Lung (tissue), 11 donors: ENCODE measurements at regions not wholly inside any gene's neighbourhood (a gene's known extent, or its start where the extent isn't known, plus 50 kb on each side); places are given as distances from the start of the nearest gene placed in this dataset.

Source experiments
- ATAC-seq: fragments of 200-7000 bp; cut with Tn5 transposase; one replicate; pipeline ENCODE4 v1.9.1; 2020; ENCODE audit warnings: moderate number of reproducible peaks; ENCODE audit not compliant: insufficient read depth, low FRiP score
- DNase-seq, 3 donors: peaks; one replicate each; pipeline ENCODE4 v3.0.0-alpha.2; 2013 to 2017
- H3K27ac ChIP-seq, 2 donors: one replicate each; pipeline ENCODE4 v1.5.1; 2013; ENCODE audit warnings: mild to moderate bottlenecking in 2 of 2, moderate library complexity in 2 of 2, control low read depth in 1 of 2, inconsistent platforms in 1 of 2, low read depth in 1 of 2, low read length in 1 of 2
- H3K27me3 ChIP-seq, 3 donors: one replicate each; pipeline ENCODE4 v1.5.1; 2013; ENCODE audit warnings: low read length in 2 of 3; ENCODE audit not compliant: control insufficient read depth in 3 of 3, insufficient read depth in 3 of 3
- H3K36me3 ChIP-seq, 4 donors: one replicate each; pipeline ENCODE4 v1.5.1; 2013; ENCODE audit warnings: low read length in 4 of 4, mild to moderate bottlenecking in 1 of 4, moderate library complexity in 1 of 4; ENCODE audit not compliant: control insufficient read depth in 4 of 4, insufficient read depth in 4 of 4
- H3K4me1 ChIP-seq, 5 donors: one replicate each; pipeline ENCODE4 v1.5.1; 2013; ENCODE audit warnings: low read length in 5 of 5, mild to moderate bottlenecking in 2 of 5, moderate library complexity in 1 of 5; ENCODE audit not compliant: control insufficient read depth in 5 of 5, insufficient read depth in 5 of 5
- H3K4me3 ChIP-seq: one replicate; pipeline ENCODE4 v1.5.1; 2013; ENCODE audit warnings: mild to moderate bottlenecking, control low read depth, moderate library complexity
- H3K9ac ChIP-seq, 2 donors: one replicate each; pipeline ENCODE4 v1.5.1; 2013; ENCODE audit warnings: low read length in 2 of 2, control low read depth in 1 of 2; ENCODE audit not compliant: insufficient read depth in 1 of 2
- H3K9me3 ChIP-seq, 4 donors: one replicate each; pipeline ENCODE4 v1.5.1; 2013; ENCODE audit warnings: low read length in 3 of 4, mild to moderate bottlenecking in 1 of 4, moderate library complexity in 1 of 4; ENCODE audit not compliant: control insufficient read depth in 4 of 4, insufficient read depth in 3 of 4
- WGBS, 2 donors: extraction: QIAGEN DNeasy Blood & Tissue Kit; methylation state at CpG; one replicate each; pipeline ENCODE4 v1.1.7; 2013; 5-methylcytosine and 5-hydroxymethylcytosine counted together
- TF ChIP-seq, protein P1 (sequence below): IDR thresholded peaks from 2 replicates; pipeline ENCODE4 v1.5.1; 2012; ENCODE audit warnings: mild to moderate bottlenecking; ENCODE audit errors: control extremely low read depth, extremely low read depth
- donor health status: control.
- donor health status: control.
- donor health status: Bipolar disorder and iron deficiency.
- donor health status: healthy.
- donor health status: DM: yes; HTN: yes; CAD: no.

DNA sequence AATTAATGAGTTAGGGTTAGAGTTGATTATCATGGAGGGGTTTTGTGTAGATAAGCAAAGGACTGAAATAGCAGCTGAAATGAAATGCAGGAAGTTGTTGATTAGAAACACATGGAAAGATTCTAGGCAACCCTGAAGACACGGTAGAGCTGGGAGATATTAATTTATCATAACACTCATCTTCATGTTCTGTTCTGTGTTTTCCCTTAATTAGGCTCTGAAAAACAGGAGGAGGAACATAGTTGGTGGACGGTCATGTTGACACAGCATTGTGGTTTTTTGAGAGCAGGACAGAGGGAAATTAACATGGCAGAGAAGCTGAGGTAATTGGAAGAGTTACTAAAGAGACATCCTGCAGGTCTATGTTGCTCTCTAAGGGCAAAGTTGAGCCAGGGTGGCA, 138.8 kb upstream of the UBASH3B start:
- 31 to 48% methylated on average over 2 of the region's 2 CpGs for WGBS, 2 donors
- H3K4me1 ChIP-seq: peaks cover 0 to 1% (median 0%) of the 10 kb centered on the region in 5 donors
- no peaks in the 10 kb centered on the region for H3K36me3 ChIP-seq
- no peaks in the 10 kb centered on the region for H3K9me3 ChIP-seq
- H3K27ac ChIP-seq: no peak overlapping the region
- TF ChIP-seq, protein P1, sequence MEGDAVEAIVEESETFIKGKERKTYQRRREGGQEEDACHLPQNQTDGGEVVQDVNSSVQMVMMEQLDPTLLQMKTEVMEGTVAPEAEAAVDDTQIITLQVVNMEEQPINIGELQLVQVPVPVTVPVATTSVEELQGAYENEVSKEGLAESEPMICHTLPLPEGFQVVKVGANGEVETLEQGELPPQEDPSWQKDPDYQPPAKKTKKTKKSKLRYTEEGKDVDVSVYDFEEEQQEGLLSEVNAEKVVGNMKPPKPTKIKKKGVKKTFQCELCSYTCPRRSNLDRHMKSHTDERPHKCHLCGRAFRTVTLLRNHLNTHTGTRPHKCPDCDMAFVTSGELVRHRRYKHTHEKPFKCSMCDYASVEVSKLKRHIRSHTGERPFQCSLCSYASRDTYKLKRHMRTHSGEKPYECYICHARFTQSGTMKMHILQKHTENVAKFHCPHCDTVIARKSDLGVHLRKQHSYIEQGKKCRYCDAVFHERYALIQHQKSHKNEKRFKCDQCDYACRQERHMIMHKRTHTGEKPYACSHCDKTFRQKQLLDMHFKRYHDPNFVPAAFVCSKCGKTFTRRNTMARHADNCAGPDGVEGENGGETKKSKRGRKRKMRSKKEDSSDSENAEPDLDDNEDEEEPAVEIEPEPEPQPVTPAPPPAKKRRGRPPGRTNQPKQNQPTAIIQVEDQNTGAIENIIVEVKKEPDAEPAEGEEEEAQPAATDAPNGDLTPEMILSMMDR: no peak
- ATAC-seq (no peak), DNase-seq (no peak)
- no peak overlapping the region for H3K9ac ChIP-seq
- no peak overlapping the region for H3K4me3 ChIP-seq
- H3K27me3 ChIP-seq: no peaks in the 10 kb centered on the region

- TF ChIP-seq, protein P1: no peak
- Histone ChIP-seq H3K27me3 (no peaks in the 10 kb centered on the region), H3K27ac (no peak overlapping the region), H3K4me3 (no peak overlapping the region), H3K4me1 (peaks cover 0 to 1% (median 0%) of the 10 kb centered on the region in 5 donors), H3K9ac (no peak overlapping the region), H3K36me3 (no peaks in the 10 kb centered on the region), H3K9me3 (no peaks in the 10 kb centered on the region)
- DNase-seq (no peak), ATAC-seq (no peak)
- WGBS, 2 donors: 28 to 51% methylated on average over 2 of the region's 2 CpGs
Measured at GRCh38 chr11:122513997-122514396, 141.5 kb upstream of the UBASH3B start.

GRCh38 chr11:122513328-122513727, 142.2 kb upstream of the UBASH3B start:
- no peaks in the 10 kb centered on the region for H3K9me3 ChIP-seq
- TF ChIP-seq, protein P1: no peak
- no peak overlapping the region for H3K9ac ChIP-seq
- H3K4me1 ChIP-seq: peaks cover 0 to 1% (median 0%) of the 10 kb centered on the region in 5 donors
- DNase-seq (no peak), ATAC-seq (no peak)
- no peaks in the 10 kb centered on the region for H3K36me3 ChIP-seq
- H3K27ac ChIP-seq: no peak overlapping the region
- no peaks in the 10 kb centered on the region for H3K27me3 ChIP-seq
- WGBS, 2 donors: 82 to 83% methylated on average over 2 of the region's 2 CpGs
- H3K4me3 ChIP-seq: no peak overlapping the region

- H3K36me3 ChIP-seq: no peaks in the 10 kb centered on the region
- ATAC-seq (no peak), DNase-seq (no peak)
- H3K4me1 ChIP-seq: peaks cover 0 to 1% (median 0%) of the 10 kb centered on the region in 5 donors
- H3K9ac ChIP-seq: no peak overlapping the region
- WGBS, 2 donors: 89 to 93% methylated on average over 2 of the region's 2 CpGs
- no peaks in the 10 kb centered on the region for H3K27me3 ChIP-seq
- no peak overlapping the region for H3K27ac ChIP-seq
- no peak overlapping the region for H3K4me3 ChIP-seq
- no peaks in the 10 kb centered on the region for H3K9me3 ChIP-seq
- TF ChIP-seq, protein P1: no peak
Measured at GRCh38 chr11:122512688-122513087, 142.8 kb upstream of the UBASH3B start.
